B cell (primary cell): ENCODE measurements at regions not wholly inside any gene's neighbourhood (a gene's known extent, or its start where the extent isn't known, plus 50 kb on each side); places are given as distances from the start of the nearest gene placed in this dataset.
"Not testable (repeated sequence)": the region's sequence is repeated elsewhere in the genome, so short reads cannot be mapped to it uniquely, and the experiment has no call there.

ENCODE experiments used
- ATAC-seq: fragments of 200-7000 bp; cut with Tn5 transposase; one replicate; pipeline ENCODE4 v1.10.0; 2021; ENCODE audit warnings: low read depth, mild to moderate bottlenecking, moderate number of reproducible peaks, moderate library complexity
- CTCF ChIA-PET: fragments of 350-600 bp; sonication (Branson Sonifier 250); formaldehyde crosslinking; loops from one replicate; lab custom pipeline; 2021; ENCODE audit warnings: antibody characterized with exemption, inconsistent platforms; lab: Charles Lee
- POLR2A ChIA-PET: fragments of 350-600 bp; sonication (Branson Sonifier 250); formaldehyde crosslinking; loops from one replicate; lab custom pipeline; 2021; ENCODE audit warnings: antibody characterized with exemption; lab: Charles Lee
- DNase-seq: peaks from one replicate; pipeline ENCODE4 v3.0.0; 2013
- H2AFZ ChIP-seq: 2 replicates; pipeline ENCODE4 v1.6.1; 2012; ENCODE audit warnings: mild to moderate bottlenecking, low read depth, low read length; ENCODE audit not compliant: insufficient read depth, poor library complexity, severe bottlenecking
- H3K27ac ChIP-seq, 2 donors: 1 replicate in 1 of 2; 2 replicates in 1 of 2; pipeline ENCODE4 v1.5.1; 2012 to 2013; ENCODE audit warnings: low read length in 2 of 2, mild to moderate bottlenecking in 2 of 2, moderate library complexity in 1 of 2
- H3K27me3 ChIP-seq, 4 experiments: fragments of 200-600 bp in 1 of 4; sonication (generic) in 1 of 4; replicated peaks in 1 of 4; 1 replicate in 2 of 4; 2 replicates in 2 of 4; pipeline versions ENCODE4 v1.6.1 to v1.7.0; 2013 to 2016; ENCODE audit warnings: low read length in 3 of 4, mild to moderate bottlenecking in 2 of 4, mixed read lengths in 1 of 4, moderate library complexity in 1 of 4; ENCODE audit not compliant: insufficient read depth in 4 of 4, control insufficient read depth in 3 of 4; ENCODE audit errors: control extremely low read depth in 1 of 4
- H3K36me3 ChIP-seq, 2 experiments: replicated peaks in 1 of 2; 1 replicate in 1 of 2; 2 replicates in 1 of 2; pipeline versions ENCODE4 v1.6.1 to v1.7.1; 2013; ENCODE audit warnings: low read length in 1 of 2; ENCODE audit not compliant: insufficient read depth in 2 of 2, control insufficient read depth in 1 of 2; ENCODE audit errors: control extremely low read depth in 1 of 2, extremely low read depth in 1 of 2
- H3K4me1 ChIP-seq, 2 donors: fragments of 200-600 bp in 1 of 2; sonication (generic) in 1 of 2; 1 replicate in 1 of 2; 2 replicates in 1 of 2; pipeline versions ENCODE4 v1.5.1 to v1.6.1; 2013 to 2017; ENCODE audit warnings: low read length in 2 of 2; ENCODE audit not compliant: control insufficient read depth in 2 of 2, insufficient read depth in 2 of 2
- H3K4me2 ChIP-seq: replicated peaks from 2 replicates; pipeline ENCODE3; 2012; ENCODE audit warnings: mild to moderate bottlenecking, low read depth, low read length; ENCODE audit not compliant: poor library complexity, severe bottlenecking
- H3K4me3 ChIP-seq, 5 experiments: fragments of 200-600 bp in 1 of 5; sonication (generic) in 1 of 5; 1 replicate in 3 of 5; 2 replicates in 2 of 5; pipeline versions ENCODE4 v1.5.1 to v1.7.0; 2011 to 2016; ENCODE audit warnings: low read length in 4 of 5, mild to moderate bottlenecking in 4 of 5, low read depth in 2 of 5, control low read depth in 1 of 5, moderate library complexity in 1 of 5; ENCODE audit not compliant: insufficient read depth in 1 of 5; ENCODE audit errors: control extremely low read depth in 1 of 5, extremely low read depth in 1 of 5
- H3K79me2 ChIP-seq: fragments of 200-600 bp; sonication (generic); one replicate; pipeline ENCODE4 v1.6.0; 2016; ENCODE audit warnings: low read length; ENCODE audit not compliant: control insufficient read depth, insufficient read depth
- H3K9ac ChIP-seq: fragments of 200-600 bp; sonication (generic); 2 replicates; pipeline ENCODE4 v1.6.1; 2017; ENCODE audit warnings: mild to moderate bottlenecking, low read length, moderate library complexity
- H3K9me3 ChIP-seq, 3 donors: one replicate each; pipeline versions ENCODE4 v1.6.1 to v1.7.1; 2013; ENCODE audit warnings: low read length in 2 of 3; ENCODE audit not compliant: control insufficient read depth in 2 of 3, insufficient read depth in 1 of 3; ENCODE audit errors: control extremely low read depth in 1 of 3
- H4K20me1 ChIP-seq: 2 replicates; pipeline ENCODE4 v1.6.0; 2012; ENCODE audit warnings: mild to moderate bottlenecking, low read length; ENCODE audit not compliant: insufficient read depth, control insufficient read depth, poor library complexity, severe bottlenecking
- H3K27ac Mint-ChIP-seq: one replicate; pipeline ENCODE4 v1.8.0; 2021; ENCODE audit warnings: mixed read lengths
- H3K27me3 Mint-ChIP-seq: one replicate; pipeline ENCODE4 v1.8.0; 2021; ENCODE audit warnings: mixed read lengths
- H3K4me1 Mint-ChIP-seq: one replicate; pipeline ENCODE4 v1.8.0; 2021; ENCODE audit warnings: mixed read lengths
- H3K4me3 Mint-ChIP-seq: one replicate; pipeline ENCODE4 v1.8.0; 2021; ENCODE audit warnings: mixed read lengths
- H3K9me3 Mint-ChIP-seq: one replicate; pipeline ENCODE4 v1.8.0; 2022; ENCODE audit warnings: mixed read lengths; ENCODE audit not compliant: insufficient read depth
- EZH2 ChIP-seq: IDR thresholded peaks from 2 replicates; pipeline ENCODE4 v1.6.1; 2012; ENCODE audit warnings: borderline replicate concordance, low read depth, mild to moderate bottlenecking, moderate library complexity, low read length; ENCODE audit not compliant: insufficient read depth, poor library complexity, severe bottlenecking
- WGBS: methylation state at CpG from one replicate; pipeline ENCODE4 v1.1.5; 2013; ENCODE audit warnings: missing lambda C conversion rate; ENCODE audit not compliant: insufficient coverage; 5-methylcytosine and 5-hydroxymethylcytosine counted together
- intact Hi-C: fragments of 100-400 bp; cut with micrococcal nuclease; formaldehyde crosslinking; loops from one replicate; pipeline ENCODE4 v1.10.0; 2022
- TF ChIP-seq, protein P1 (sequence below): fragments of 200-600 bp; IDR thresholded peaks from one replicate; pipeline ENCODE4 v1.8.0; 2022; ENCODE audit warnings: antibody characterized with exemption, mild to moderate bottlenecking

GRCh38 chr12:46547421-46548354 lies 175.1 kb upstream of the SLC38A2 start:
- H3K27me3 ChIP-seq = no peaks in the 10 kb centered on the region
- H3K4me2 ChIP-seq = no peak overlapping the region
- POLR2A ChIA-PET = no interaction called here
- no peaks in the 10 kb centered on the region for H4K20me1 ChIP-seq
- TF ChIP-seq, protein P1, sequence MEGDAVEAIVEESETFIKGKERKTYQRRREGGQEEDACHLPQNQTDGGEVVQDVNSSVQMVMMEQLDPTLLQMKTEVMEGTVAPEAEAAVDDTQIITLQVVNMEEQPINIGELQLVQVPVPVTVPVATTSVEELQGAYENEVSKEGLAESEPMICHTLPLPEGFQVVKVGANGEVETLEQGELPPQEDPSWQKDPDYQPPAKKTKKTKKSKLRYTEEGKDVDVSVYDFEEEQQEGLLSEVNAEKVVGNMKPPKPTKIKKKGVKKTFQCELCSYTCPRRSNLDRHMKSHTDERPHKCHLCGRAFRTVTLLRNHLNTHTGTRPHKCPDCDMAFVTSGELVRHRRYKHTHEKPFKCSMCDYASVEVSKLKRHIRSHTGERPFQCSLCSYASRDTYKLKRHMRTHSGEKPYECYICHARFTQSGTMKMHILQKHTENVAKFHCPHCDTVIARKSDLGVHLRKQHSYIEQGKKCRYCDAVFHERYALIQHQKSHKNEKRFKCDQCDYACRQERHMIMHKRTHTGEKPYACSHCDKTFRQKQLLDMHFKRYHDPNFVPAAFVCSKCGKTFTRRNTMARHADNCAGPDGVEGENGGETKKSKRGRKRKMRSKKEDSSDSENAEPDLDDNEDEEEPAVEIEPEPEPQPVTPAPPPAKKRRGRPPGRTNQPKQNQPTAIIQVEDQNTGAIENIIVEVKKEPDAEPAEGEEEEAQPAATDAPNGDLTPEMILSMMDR = no peak
- no peak for TF ChIP-seq EZH2
- no peak overlapping the region for H3K9ac ChIP-seq
- Mint-ChIP-seq H3K4me1 (peaks cover 20% of the 10 kb centered on the region), H3K9me3 (peaks cover 4% of the 10 kb centered on the region), H3K4me3 (no peak overlapping the region), H3K27me3 (no peaks in the 10 kb centered on the region), H3K27ac (no peak overlapping the region)
- no peak overlapping the region for H3K4me3 ChIP-seq
- intact Hi-C loops = no loop called here
- no peaks in the 10 kb centered on the region for H3K36me3 ChIP-seq
- CTCF ChIA-PET = no interaction called here
- H2AFZ ChIP-seq = no peak overlapping the region
- H3K27ac ChIP-seq = no peak overlapping the region
- peaks cover 0 to 8% (median 0%) of the 10 kb centered on the region in 3 donors for H3K9me3 ChIP-seq
- peaks cover 9% of the 10 kb centered on the region for H3K79me2 ChIP-seq
- peaks cover 8 to 13% of the 10 kb centered on the region in 2 donors for H3K4me1 ChIP-seq
- ATAC-seq (no peak), DNase-seq (no peak)
- no CpG with 5 or more reads among the region's 1 CpG for WGBS

- H3K27ac Mint-ChIP-seq = no peak overlapping the region
- no peak overlapping the region for H3K9ac ChIP-seq
- H4K20me1 ChIP-seq = no peaks in the 10 kb centered on the region
- WGBS = no CpG with 5 or more reads among the region's 2 CpGs
- no peak overlapping the region for H3K27ac ChIP-seq
- no peaks in the 10 kb centered on the region for H3K27me3 Mint-ChIP-seq
- ChIA-PET POLR2A (no interaction called here), CTCF (no interaction called here)
- peak overlapping the region; percentile 8 for H3K4me2 ChIP-seq
- H3K4me1 Mint-ChIP-seq = peaks cover 20% of the 10 kb centered on the region
- peaks cover 8 to 13% of the 10 kb centered on the region in 2 donors for H3K4me1 ChIP-seq
- H3K36me3 ChIP-seq = no peaks in the 10 kb centered on the region
- H3K4me3 ChIP-seq = no peak overlapping the region
- no peak overlapping the region for H2AFZ ChIP-seq
- H3K27me3 ChIP-seq = no peaks in the 10 kb centered on the region
- ATAC-seq = peak; percentile 47
- peaks cover 4% of the 10 kb centered on the region for H3K9me3 Mint-ChIP-seq
- H3K9me3 ChIP-seq = peaks cover 0 to 8% (median 0%) of the 10 kb centered on the region in 3 donors
- peak; percentile 21 for DNase-seq
- no peak for TF ChIP-seq EZH2
- TF ChIP-seq, protein P1 = no peak
- H3K4me3 Mint-ChIP-seq = no peak overlapping the region
- peaks cover 9% of the 10 kb centered on the region for H3K79me2 ChIP-seq
- intact Hi-C loops = no loop called here
These were observed 174.2 kb upstream of the SLC38A2 start for GRCh38 chr12:46546634-46547273.

- ATAC-seq, H3K9me3 Mint-ChIP-seq, intact Hi-C loops, POLR2A ChIA-PET, H3K4me3 ChIP-seq, H3K27me3 ChIP-seq, H2AFZ ChIP-seq, H3K79me2 ChIP-seq, H3K4me2 ChIP-seq, H3K9me3 ChIP-seq, H3K9ac ChIP-seq, DNase-seq, H4K20me1 ChIP-seq, H3K36me3 ChIP-seq, H3K27ac ChIP-seq, H3K27me3 Mint-ChIP-seq, H3K27ac Mint-ChIP-seq, CTCF ChIA-PET, H3K4me3 Mint-ChIP-seq: not testable (repeated sequence)
- 92% methylated on average over 2 of the region's 3 CpGs for WGBS
- H3K4me1 ChIP-seq = peaks cover 8 to 13% of the 10 kb centered on the region in 2 donors
- H3K4me1 Mint-ChIP-seq = peaks cover 25% of the 10 kb centered on the region
These were observed 170.8 kb upstream of the SLC38A2 start for GRCh38 chr12:46543378-46543795.
